HL-60/S4 (cell line): ENCODE measurements at regions not wholly inside any gene's neighbourhood (a gene's known extent, or its start where the extent isn't known, plus 50 kb on each side); places are given as distances from the start of the nearest gene placed in this dataset.

Experiments used
- in situ Hi-C: fragments of 300-500 bp; cut with MboI; formaldehyde crosslinking; loops from 2 replicates; pipeline ENCODE4 v1.14.3; 2022; ENCODE audit warnings: low sequenced_read_pairs

GRCh38 chr4:95898226-95898625 is 58.3 kb downstream of the PDHA2 start:
- in situ Hi-C loops: no loop called here

GRCh38 chr4:95909211-95909610 is 69.3 kb downstream of the PDHA2 start:
- in situ Hi-C loops: no loop called here

- in situ Hi-C loops: no loop called here
Measured at GRCh38 chr4:95910749-95911148, 70.9 kb downstream of the PDHA2 start.

GRCh38 chr4:95921470-95921869 is 81.6 kb downstream of the PDHA2 start:
- in situ Hi-C loops: no loop called here

GRCh38 chr4:95929448-95930064 is 89.7 kb downstream of the PDHA2 start:
- in situ Hi-C loops: no loop called here

- in situ Hi-C loops: no loop called here
Measured at GRCh38 chr4:95939141-95939540, 99.2 kb downstream of the PDHA2 start.

GRCh38 chr4:95949136-95949765 is 109.4 kb downstream of the PDHA2 start:
- in situ Hi-C loops: no loop called here

- in situ Hi-C loops: loop anchor here (25.0 kb wide), 1 partner anchor 88 kb away; no protein-coding TSS in a partner anchor
Measured at GRCh38 chr4:95949808-95950207, 109.9 kb downstream of the PDHA2 start.

- in situ Hi-C loops: loop anchor here (25.0 kb wide), 1 partner anchor 90 kb away; no protein-coding TSS in a partner anchor
Measured at GRCh38 chr4:95952538-95952937, 112.6 kb downstream of the PDHA2 start.

- in situ Hi-C loops: loop anchor here (25.0 kb wide), 1 partner anchor 94 kb away; no protein-coding TSS in a partner anchor
Measured at GRCh38 chr4:95956094-95956493, 116.2 kb downstream of the PDHA2 start.

GRCh38 chr4:95957054-95957453 is 117.2 kb downstream of the PDHA2 start:
- in situ Hi-C loops: loop anchor here (25.0 kb wide), 1 partner anchor 95 kb away; no protein-coding TSS in a partner anchor

GRCh38 chr4:95957759-95958158 is 117.9 kb downstream of the PDHA2 start:
- in situ Hi-C loops: loop anchor here (25.0 kb wide), 1 partner anchor 95 kb away; no protein-coding TSS in a partner anchor

GRCh38 chr4:95959182-95959581 is 119.3 kb downstream of the PDHA2 start:
- in situ Hi-C loops: loop anchor here (25.0 kb wide), 1 partner anchor 97 kb away; no protein-coding TSS in a partner anchor

- in situ Hi-C loops: loop anchor here (25.0 kb wide), 1 partner anchor 97 kb away; no protein-coding TSS in a partner anchor
Measured at GRCh38 chr4:95959633-95960032, 119.7 kb downstream of the PDHA2 start.

GRCh38 chr4:95963456-95963855 is 123.6 kb downstream of the PDHA2 start:
- in situ Hi-C loops: loop anchor here (25.0 kb wide), 1 partner anchor 101 kb away; no protein-coding TSS in a partner anchor

GRCh38 chr4:95979961-95980876 is 140.3 kb downstream of the PDHA2 start:
- in situ Hi-C loops: no loop called here

- in situ Hi-C loops: no loop called here
Measured at GRCh38 chr4:95980877-95981360, 141.0 kb downstream of the PDHA2 start.

GRCh38 chr4:95981591-95981990 is 141.7 kb downstream of the PDHA2 start:
- in situ Hi-C loops: no loop called here

GRCh38 chr4:95982516-95982915 is 142.6 kb downstream of the PDHA2 start:
- in situ Hi-C loops: no loop called here

- in situ Hi-C loops: no loop called here
Measured at GRCh38 chr4:95984081-95984480, 144.2 kb downstream of the PDHA2 start.

GRCh38 chr4:95985051-95985450 is 145.2 kb downstream of the PDHA2 start:
- in situ Hi-C loops: no loop called here
